HEK293 (cell line): ENCODE measurements at regions not wholly inside any gene's neighbourhood (a gene's known extent, or its start where the extent isn't known, plus 50 kb on each side); places are given as distances from the start of the nearest gene placed in this dataset.

Experiments used
- CTCF ChIA-PET: fragments of 350-600 bp; formaldehyde crosslinking; extraction: SDS; loops from one replicate; lab custom pipeline; 2021; ENCODE audit warnings: antibody characterized with exemption; lab: Yijun Ruan, JAX
- POLR2A ChIA-PET: fragments of 300-600 bp; formaldehyde crosslinking; extraction: SDS; loops from one replicate; lab custom pipeline; 2020; ENCODE audit warnings: antibody characterized with exemption, inconsistent platforms; lab: Yijun Ruan, JAX
- H3K27ac ChIP-seq: fragments of 200-500 bp; sonication (Bioruptor generic); 2 replicates; pipeline ENCODE4 v1.5.1; 2014; ENCODE audit warnings: low read depth, low read length, control low read depth, inconsistent platforms; ENCODE audit errors: extremely low read depth
- H3K36me3 ChIP-seq, 2 experiments: fragments of 200-500 bp in 1 of 2; sonication (Bioruptor generic) in 1 of 2; 1 replicate in 1 of 2; 2 replicates in 1 of 2; pipeline ENCODE4 v1.5.1; 2014 to 2017; ENCODE audit warnings: inconsistent platforms in 2 of 2, low read length in 2 of 2; ENCODE audit not compliant: control insufficient read depth in 2 of 2, insufficient read depth in 1 of 2
- H3K4me1 ChIP-seq: fragments of 200-500 bp; sonication (Bioruptor generic); 2 replicates; pipeline ENCODE4 v1.5.1; 2014; ENCODE audit warnings: mild to moderate bottlenecking, low read length, inconsistent platforms; ENCODE audit not compliant: control insufficient read depth, insufficient read depth
- H3K4me3 ChIP-seq: 2 replicates; pipeline ENCODE4 v1.5.1; 2011; ENCODE audit warnings: low read depth, mild to moderate bottlenecking, control low read depth, low read length, moderate library complexity
- H3K9me3 ChIP-seq: fragments of 200-500 bp; sonication (Bioruptor generic); 2 replicates; pipeline ENCODE4 v1.5.1; 2014; ENCODE audit warnings: low read depth, low read length, inconsistent platforms; ENCODE audit not compliant: control insufficient read depth, insufficient read depth
- BCL11B ChIP-seq: fragments of 450-650 bp; formaldehyde crosslinking; IDR thresholded peaks from 2 replicates; pipeline ENCODE4 v1.5.1; 2016; ENCODE audit warnings: low read depth, missing biosample characterization, missing genetic modification characterization
- GLIS2 ChIP-seq: fragments of 450-650 bp; formaldehyde crosslinking; IDR thresholded peaks from 2 replicates; pipeline ENCODE4 v1.5.1; 2016; ENCODE audit warnings: missing biosample characterization, missing genetic modification characterization
- HOXA7 ChIP-seq: sonication (generic); formaldehyde crosslinking; IDR thresholded peaks from 2 replicates; pipeline ENCODE4 v1.8.1; 2022; ENCODE audit warnings: missing genetic modification reagents, borderline replicate concordance
- KLF1 ChIP-seq: fragments of 450-650 bp; formaldehyde crosslinking; IDR thresholded peaks from 2 replicates; pipeline ENCODE4 v1.5.1; 2016; ENCODE audit warnings: missing biosample characterization, missing genetic modification characterization
- KLF7 ChIP-seq: fragments of 450-650 bp; formaldehyde crosslinking; IDR thresholded peaks from 2 replicates; pipeline ENCODE4 v1.5.1; 2016; ENCODE audit warnings: missing biosample characterization, missing genetic modification characterization, borderline replicate concordance
- MEIS1 ChIP-seq: sonication (generic); formaldehyde crosslinking; IDR thresholded peaks from 2 replicates; pipeline ENCODE4 v1.8.1; 2022; ENCODE audit warnings: missing genetic modification reagents, mild to moderate bottlenecking, borderline replicate concordance
- OVOL3 ChIP-seq: fragments of 450-650 bp; formaldehyde crosslinking; IDR thresholded peaks from 2 replicates; pipeline ENCODE4 v1.5.1; 2016; ENCODE audit warnings: missing biosample characterization, missing genetic modification characterization
- RBAK ChIP-seq: fragments of 450-650 bp; formaldehyde crosslinking; IDR thresholded peaks from 2 replicates; pipeline ENCODE4 v1.5.1; 2016; ENCODE audit warnings: missing biosample characterization, missing genetic modification characterization
- REPIN1 ChIP-seq: fragments of 450-650 bp; formaldehyde crosslinking; IDR thresholded peaks from 2 replicates; pipeline ENCODE4 v1.5.1; 2017; ENCODE audit warnings: missing biosample characterization, missing genetic modification characterization, low read depth
- TRIM28 ChIP-seq: IDR thresholded peaks from 2 replicates; pipeline ENCODE4 v1.6.1; 2011; ENCODE audit warnings: low read length, control low read depth, borderline replicate concordance
- ZBTB20 ChIP-seq: fragments of 450-650 bp; formaldehyde crosslinking; IDR thresholded peaks from 2 replicates; pipeline ENCODE4 v1.5.1; 2016; ENCODE audit warnings: missing biosample characterization, missing genetic modification characterization
- ZBTB48 ChIP-seq: fragments of 450-650 bp; formaldehyde crosslinking; IDR thresholded peaks from 2 replicates; pipeline ENCODE4 v1.5.1; 2016; ENCODE audit warnings: missing biosample characterization, missing genetic modification characterization
- ZBTB7A ChIP-seq: fragments of 450-650 bp; formaldehyde crosslinking; IDR thresholded peaks from 2 replicates; pipeline ENCODE4 v1.5.1; 2016; ENCODE audit warnings: low read depth, missing biosample characterization, missing genetic modification characterization
- ZNF10 ChIP-seq: fragments of 450-650 bp; formaldehyde crosslinking; IDR thresholded peaks from 2 replicates; pipeline ENCODE4 v1.5.1; 2017; ENCODE audit warnings: missing biosample characterization, missing genetic modification characterization
- ZNF114 ChIP-seq: fragments of 450-650 bp; formaldehyde crosslinking; IDR thresholded peaks from 2 replicates; pipeline ENCODE4 v1.5.0; 2017; ENCODE audit warnings: missing biosample characterization, missing genetic modification characterization
- ZNF24 ChIP-seq: fragments of 450-650 bp; formaldehyde crosslinking; IDR thresholded peaks from 2 replicates; pipeline ENCODE4 v1.5.1; 2016; ENCODE audit warnings: missing biosample characterization, missing genetic modification characterization
- ZNF302 ChIP-seq: fragments of 450-650 bp; formaldehyde crosslinking; IDR thresholded peaks from 2 replicates; pipeline ENCODE4 v1.5.1; 2016; ENCODE audit warnings: missing biosample characterization, missing genetic modification characterization, low read depth
- ZNF341 ChIP-seq: fragments of 450-650 bp; formaldehyde crosslinking; IDR thresholded peaks from 2 replicates; pipeline ENCODE4; 2016; ENCODE audit warnings: low read depth, missing biosample characterization, missing genetic modification characterization
- ZNF404 ChIP-seq: fragments of 450-650 bp; formaldehyde crosslinking; IDR thresholded peaks from 2 replicates; pipeline ENCODE4 v1.5.1; 2017; ENCODE audit warnings: missing biosample characterization, missing genetic modification characterization
- ZNF514 ChIP-seq: fragments of 450-650 bp; formaldehyde crosslinking; IDR thresholded peaks from 2 replicates; pipeline ENCODE4 v1.5.1; 2016; ENCODE audit warnings: missing biosample characterization, missing genetic modification characterization
- ZNF600 ChIP-seq: fragments of 450-650 bp; formaldehyde crosslinking; IDR thresholded peaks from 2 replicates; pipeline ENCODE4 v1.5.1; 2016; ENCODE audit warnings: missing biosample characterization, missing genetic modification characterization
- TF ChIP-seq, protein P1 (sequence below): fragments of 450-650 bp; formaldehyde crosslinking; IDR thresholded peaks from 2 replicates; pipeline ENCODE4 v1.5.1; 2016; ENCODE audit warnings: missing biosample characterization, missing genetic modification characterization
- TF ChIP-seq, protein P2 (sequence below): fragments of 450-650 bp; formaldehyde crosslinking; IDR thresholded peaks from 2 replicates; pipeline ENCODE4 v1.5.1; 2017; ENCODE audit warnings: missing biosample characterization, missing genetic modification characterization
- TF ChIP-seq, protein P3 (sequence below): fragments of 450-650 bp; formaldehyde crosslinking; IDR thresholded peaks from 2 replicates; pipeline ENCODE4 v1.5.1; 2016; ENCODE audit warnings: missing biosample characterization, missing genetic modification characterization, borderline replicate concordance
- TF ChIP-seq, protein P4 (sequence below): fragments of 450-650 bp; formaldehyde crosslinking; IDR thresholded peaks from 2 replicates; pipeline ENCODE4 v1.5.1; 2016; ENCODE audit warnings: missing biosample characterization, missing genetic modification characterization

DNA sequence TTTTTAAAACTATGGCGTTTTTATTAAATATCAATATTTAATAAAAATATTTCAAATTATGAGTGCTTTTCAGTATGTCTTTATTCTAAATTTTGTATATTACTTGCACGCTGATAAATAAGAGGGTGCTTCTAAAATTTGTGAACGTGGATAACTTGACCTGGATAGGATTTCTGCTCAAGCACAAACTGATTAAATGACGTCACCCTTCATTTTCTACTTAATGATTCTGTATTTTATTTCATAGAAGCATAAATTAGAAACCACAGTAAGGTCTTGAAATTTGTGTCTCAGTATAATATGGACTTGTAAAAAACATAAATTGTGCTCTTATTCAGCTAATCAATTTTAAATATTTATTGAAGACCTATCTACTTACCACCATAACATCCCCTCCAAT is 903.7 kb downstream of the ROBO2 start (continued):
- no peak for TF ChIP-seq GLIS2 (tag by site-specific recombination)
- no peak for TF ChIP-seq OVOL3
- no peak for TF ChIP-seq REPIN1 (tag by site-specific recombination)
- TF ChIP-seq KLF1 (tag by site-specific recombination): no peak
- TF ChIP-seq ZBTB48 (tag by site-specific recombination): no peak
- no peak for TF ChIP-seq ZNF600 (tag by site-specific recombination)
- no peak for TF ChIP-seq RBAK
- TF ChIP-seq, protein P1, sequence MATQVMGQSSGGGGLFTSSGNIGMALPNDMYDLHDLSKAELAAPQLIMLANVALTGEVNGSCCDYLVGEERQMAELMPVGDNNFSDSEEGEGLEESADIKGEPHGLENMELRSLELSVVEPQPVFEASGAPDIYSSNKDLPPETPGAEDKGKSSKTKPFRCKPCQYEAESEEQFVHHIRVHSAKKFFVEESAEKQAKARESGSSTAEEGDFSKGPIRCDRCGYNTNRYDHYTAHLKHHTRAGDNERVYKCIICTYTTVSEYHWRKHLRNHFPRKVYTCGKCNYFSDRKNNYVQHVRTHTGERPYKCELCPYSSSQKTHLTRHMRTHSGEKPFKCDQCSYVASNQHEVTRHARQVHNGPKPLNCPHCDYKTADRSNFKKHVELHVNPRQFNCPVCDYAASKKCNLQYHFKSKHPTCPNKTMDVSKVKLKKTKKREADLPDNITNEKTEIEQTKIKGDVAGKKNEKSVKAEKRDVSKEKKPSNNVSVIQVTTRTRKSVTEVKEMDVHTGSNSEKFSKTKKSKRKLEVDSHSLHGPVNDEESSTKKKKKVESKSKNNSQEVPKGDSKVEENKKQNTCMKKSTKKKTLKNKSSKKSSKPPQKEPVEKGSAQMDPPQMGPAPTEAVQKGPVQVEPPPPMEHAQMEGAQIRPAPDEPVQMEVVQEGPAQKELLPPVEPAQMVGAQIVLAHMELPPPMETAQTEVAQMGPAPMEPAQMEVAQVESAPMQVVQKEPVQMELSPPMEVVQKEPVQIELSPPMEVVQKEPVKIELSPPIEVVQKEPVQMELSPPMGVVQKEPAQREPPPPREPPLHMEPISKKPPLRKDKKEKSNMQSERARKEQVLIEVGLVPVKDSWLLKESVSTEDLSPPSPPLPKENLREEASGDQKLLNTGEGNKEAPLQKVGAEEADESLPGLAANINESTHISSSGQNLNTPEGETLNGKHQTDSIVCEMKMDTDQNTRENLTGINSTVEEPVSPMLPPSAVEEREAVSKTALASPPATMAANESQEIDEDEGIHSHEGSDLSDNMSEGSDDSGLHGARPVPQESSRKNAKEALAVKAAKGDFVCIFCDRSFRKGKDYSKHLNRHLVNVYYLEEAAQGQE (tag by site-specific recombination): no peak
- TF ChIP-seq ZNF404 (tag by site-specific recombination): no peak
- TF ChIP-seq, protein P2, sequence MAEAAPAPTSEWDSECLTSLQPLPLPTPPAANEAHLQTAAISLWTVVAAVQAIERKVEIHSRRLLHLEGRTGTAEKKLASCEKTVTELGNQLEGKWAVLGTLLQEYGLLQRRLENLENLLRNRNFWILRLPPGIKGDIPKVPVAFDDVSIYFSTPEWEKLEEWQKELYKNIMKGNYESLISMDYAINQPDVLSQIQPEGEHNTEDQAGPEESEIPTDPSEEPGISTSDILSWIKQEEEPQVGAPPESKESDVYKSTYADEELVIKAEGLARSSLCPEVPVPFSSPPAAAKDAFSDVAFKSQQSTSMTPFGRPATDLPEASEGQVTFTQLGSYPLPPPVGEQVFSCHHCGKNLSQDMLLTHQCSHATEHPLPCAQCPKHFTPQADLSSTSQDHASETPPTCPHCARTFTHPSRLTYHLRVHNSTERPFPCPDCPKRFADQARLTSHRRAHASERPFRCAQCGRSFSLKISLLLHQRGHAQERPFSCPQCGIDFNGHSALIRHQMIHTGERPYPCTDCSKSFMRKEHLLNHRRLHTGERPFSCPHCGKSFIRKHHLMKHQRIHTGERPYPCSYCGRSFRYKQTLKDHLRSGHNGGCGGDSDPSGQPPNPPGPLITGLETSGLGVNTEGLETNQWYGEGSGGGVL (tag by site-specific recombination): no peak
- TF ChIP-seq KLF7: no peak

DNA sequence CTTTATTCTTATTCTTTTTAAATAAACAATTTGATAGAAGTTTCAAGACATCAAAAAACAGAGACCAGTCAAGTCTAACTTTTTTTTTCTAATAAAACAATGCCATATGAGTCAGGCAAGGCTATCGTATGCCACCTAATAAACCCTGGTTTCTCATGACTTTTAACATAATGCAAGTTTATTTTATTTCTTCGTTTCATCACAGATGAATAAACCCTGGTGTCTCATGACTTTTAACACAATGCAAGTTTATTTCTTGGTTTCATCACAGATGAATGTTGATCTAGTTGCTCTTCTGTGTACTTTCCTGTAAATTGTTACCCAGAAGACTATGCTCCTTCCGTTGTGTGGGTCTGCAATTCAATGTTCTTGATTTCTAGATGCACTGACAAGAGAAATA is 905.4 kb downstream of the ROBO2 start:
- H3K9me3 ChIP-seq: no peaks in the 10 kb centered on the region
- no peak overlapping the region for H3K4me3 ChIP-seq
- H3K4me1 ChIP-seq: no peaks in the 10 kb centered on the region
- CTCF ChIA-PET: no interaction called here
- H3K36me3 ChIP-seq: no peaks in the 10 kb centered on the region
- POLR2A ChIA-PET: no interaction called here
- no peak overlapping the region for H3K27ac ChIP-seq
- TF ChIP-seq, protein P3, sequence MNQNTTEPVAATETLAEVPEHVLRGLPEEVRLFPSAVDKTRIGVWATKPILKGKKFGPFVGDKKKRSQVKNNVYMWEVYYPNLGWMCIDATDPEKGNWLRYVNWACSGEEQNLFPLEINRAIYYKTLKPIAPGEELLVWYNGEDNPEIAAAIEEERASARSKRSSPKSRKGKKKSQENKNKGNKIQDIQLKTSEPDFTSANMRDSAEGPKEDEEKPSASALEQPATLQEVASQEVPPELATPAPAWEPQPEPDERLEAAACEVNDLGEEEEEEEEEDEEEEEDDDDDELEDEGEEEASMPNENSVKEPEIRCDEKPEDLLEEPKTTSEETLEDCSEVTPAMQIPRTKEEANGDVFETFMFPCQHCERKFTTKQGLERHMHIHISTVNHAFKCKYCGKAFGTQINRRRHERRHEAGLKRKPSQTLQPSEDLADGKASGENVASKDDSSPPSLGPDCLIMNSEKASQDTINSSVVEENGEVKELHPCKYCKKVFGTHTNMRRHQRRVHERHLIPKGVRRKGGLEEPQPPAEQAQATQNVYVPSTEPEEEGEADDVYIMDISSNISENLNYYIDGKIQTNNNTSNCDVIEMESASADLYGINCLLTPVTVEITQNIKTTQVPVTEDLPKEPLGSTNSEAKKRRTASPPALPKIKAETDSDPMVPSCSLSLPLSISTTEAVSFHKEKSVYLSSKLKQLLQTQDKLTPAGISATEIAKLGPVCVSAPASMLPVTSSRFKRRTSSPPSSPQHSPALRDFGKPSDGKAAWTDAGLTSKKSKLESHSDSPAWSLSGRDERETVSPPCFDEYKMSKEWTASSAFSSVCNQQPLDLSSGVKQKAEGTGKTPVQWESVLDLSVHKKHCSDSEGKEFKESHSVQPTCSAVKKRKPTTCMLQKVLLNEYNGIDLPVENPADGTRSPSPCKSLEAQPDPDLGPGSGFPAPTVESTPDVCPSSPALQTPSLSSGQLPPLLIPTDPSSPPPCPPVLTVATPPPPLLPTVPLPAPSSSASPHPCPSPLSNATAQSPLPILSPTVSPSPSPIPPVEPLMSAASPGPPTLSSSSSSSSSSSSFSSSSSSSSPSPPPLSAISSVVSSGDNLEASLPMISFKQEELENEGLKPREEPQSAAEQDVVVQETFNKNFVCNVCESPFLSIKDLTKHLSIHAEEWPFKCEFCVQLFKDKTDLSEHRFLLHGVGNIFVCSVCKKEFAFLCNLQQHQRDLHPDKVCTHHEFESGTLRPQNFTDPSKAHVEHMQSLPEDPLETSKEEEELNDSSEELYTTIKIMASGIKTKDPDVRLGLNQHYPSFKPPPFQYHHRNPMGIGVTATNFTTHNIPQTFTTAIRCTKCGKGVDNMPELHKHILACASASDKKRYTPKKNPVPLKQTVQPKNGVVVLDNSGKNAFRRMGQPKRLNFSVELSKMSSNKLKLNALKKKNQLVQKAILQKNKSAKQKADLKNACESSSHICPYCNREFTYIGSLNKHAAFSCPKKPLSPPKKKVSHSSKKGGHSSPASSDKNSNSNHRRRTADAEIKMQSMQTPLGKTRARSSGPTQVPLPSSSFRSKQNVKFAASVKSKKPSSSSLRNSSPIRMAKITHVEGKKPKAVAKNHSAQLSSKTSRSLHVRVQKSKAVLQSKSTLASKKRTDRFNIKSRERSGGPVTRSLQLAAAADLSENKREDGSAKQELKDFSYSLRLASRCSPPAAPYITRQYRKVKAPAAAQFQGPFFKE (tag by site-specific recombination): no peak
- TF ChIP-seq MEIS1 (CRISPR knock-in tag) (no peak), ZBTB7A (no peak), ZNF24 (tag by site-specific recombination) (no peak), TRIM28 (no peak), HOXA7 (CRISPR knock-in tag) (no peak), ZBTB20 (tag by site-specific recombination) (no peak), ZNF114 (tag by site-specific recombination) (no peak), ZNF514 (tag by site-specific recombination) (no peak), ZNF302 (tag by site-specific recombination) (no peak), ZNF10 (tag by site-specific recombination) (no peak), ZNF341 (tag by site-specific recombination) (no peak), BCL11B (tag by site-specific recombination) (no peak)
- TF ChIP-seq, protein P4, sequence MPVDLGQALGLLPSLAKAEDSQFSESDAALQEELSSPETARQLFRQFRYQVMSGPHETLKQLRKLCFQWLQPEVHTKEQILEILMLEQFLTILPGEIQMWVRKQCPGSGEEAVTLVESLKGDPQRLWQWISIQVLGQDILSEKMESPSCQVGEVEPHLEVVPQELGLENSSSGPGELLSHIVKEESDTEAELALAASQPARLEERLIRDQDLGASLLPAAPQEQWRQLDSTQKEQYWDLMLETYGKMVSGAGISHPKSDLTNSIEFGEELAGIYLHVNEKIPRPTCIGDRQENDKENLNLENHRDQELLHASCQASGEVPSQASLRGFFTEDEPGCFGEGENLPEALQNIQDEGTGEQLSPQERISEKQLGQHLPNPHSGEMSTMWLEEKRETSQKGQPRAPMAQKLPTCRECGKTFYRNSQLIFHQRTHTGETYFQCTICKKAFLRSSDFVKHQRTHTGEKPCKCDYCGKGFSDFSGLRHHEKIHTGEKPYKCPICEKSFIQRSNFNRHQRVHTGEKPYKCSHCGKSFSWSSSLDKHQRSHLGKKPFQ: no peak
- TF ChIP-seq, protein P2 (tag by site-specific recombination): no peak
